Endothelial cell of umbilical vein (primary cell): ENCODE measurements at regions not wholly inside any gene's neighbourhood (a gene's known extent, or its start where the extent isn't known, plus 50 kb on each side); places are given as distances from the start of the nearest gene placed in this dataset.
"Not testable (repeated sequence)": the region's sequence is repeated elsewhere in the genome, so short reads cannot be mapped to it uniquely, and the experiment has no call there.

ENCODE experiments used
- BruUV-seq: library from RNA; stranded (reverse); fragments of 400-500 nt; replicated peaks from 2 replicates; lab custom pipeline; 2021; lab: Mats Ljungman, UMichigan
- CTCF ChIA-PET: fragments of 300-600, 350-600 bp; sonication (Branson Sonifier 250); formaldehyde crosslinking; loops from one replicate; lab custom pipeline; 2021; ENCODE audit warnings: antibody characterized with exemption, inconsistent platforms; lab: Charles Lee
- POLR2A ChIA-PET: fragments of 300-600, 350-600 bp; sonication (Branson Sonifier 250); formaldehyde crosslinking; loops from one replicate; lab custom pipeline; 2021; ENCODE audit warnings: antibody characterized with exemption, inconsistent platforms; lab: Charles Lee
- DNase-seq: peaks from one replicate; pipeline ENCODE4 v3.0.0-alpha.2; 2011; ENCODE audit warnings: low read depth, low spot score
- FAIRE-seq: peaks from 2 replicates; lab custom pipeline; 2011; peaks lifted over from hg19 to GRCh38; lab: Jason Lieb, UNC
- H2AFZ ChIP-seq: 2 replicates; pipeline ENCODE4 v1.6.0; 2012; ENCODE audit warnings: low read depth, low read length, control low read depth, inconsistent platforms
- H3K27ac ChIP-seq: 2 replicates; pipeline ENCODE4 v1.5.1; 2011; ENCODE audit warnings: low read depth, mild to moderate bottlenecking, control low read depth, low read length, moderate library complexity; ENCODE audit not compliant: insufficient read depth
- H3K27me3 ChIP-seq, 2 experiments: 2 replicates each; pipeline versions ENCODE4 v1.6.0 to v1.6.1; 2011; ENCODE audit warnings: low read length in 2 of 2, mixed read lengths in 1 of 2; ENCODE audit not compliant: control insufficient read depth in 2 of 2, insufficient read depth in 2 of 2
- H3K36me3 ChIP-seq, 2 experiments: 2 replicates in 1 of 2; 3 replicates in 1 of 2; pipeline ENCODE4 v1.5.1; 2011; ENCODE audit warnings: low read length in 2 of 2, mild to moderate bottlenecking in 1 of 2, moderate library complexity in 1 of 2; ENCODE audit not compliant: control insufficient read depth in 2 of 2, insufficient read depth in 2 of 2; ENCODE audit errors: extremely low read depth in 1 of 2
- H3K4me1 ChIP-seq: 3 replicates; pipeline ENCODE4 v1.5.1; 2011; ENCODE audit warnings: mild to moderate bottlenecking, low read length; ENCODE audit not compliant: control insufficient read depth, insufficient read depth; ENCODE audit errors: extremely low read depth
- H3K4me2 ChIP-seq: 2 replicates; pipeline ENCODE4 v1.6.1; 2011; ENCODE audit warnings: low read length, control low read depth, mixed read lengths; ENCODE audit not compliant: insufficient read depth
- H3K4me3 ChIP-seq, 3 experiments: fragments of 200-600 bp in 1 of 3; sonication (generic), shearing (Covaris generic) in 1 of 3; replicated peaks in 1 of 3; 2 replicates each; pipeline ENCODE4 v1.5.1; 2011 to 2016; ENCODE audit warnings: control low read depth in 3 of 3, low read length in 3 of 3, mild to moderate bottlenecking in 2 of 3, inconsistent platforms in 1 of 3, low read depth in 1 of 3, moderate library complexity in 1 of 3; ENCODE audit not compliant: insufficient read depth in 1 of 3
- H3K79me2 ChIP-seq: 2 replicates; pipeline ENCODE4 v1.6.0; 2012; ENCODE audit warnings: low read length, inconsistent platforms; ENCODE audit not compliant: control insufficient read depth, insufficient read depth
- H3K9ac ChIP-seq: replicated peaks from 2 replicates; pipeline ENCODE3; 2011; ENCODE audit warnings: low read length, control low read depth; ENCODE audit not compliant: insufficient read depth; ENCODE audit errors: extremely low read depth
- H3K9me1 ChIP-seq: replicated peaks from 3 replicates; pipeline ENCODE4 v1.6.0; 2011; ENCODE audit warnings: mild to moderate bottlenecking, low read length; ENCODE audit not compliant: control insufficient read depth, insufficient read depth; ENCODE audit errors: extremely low read depth
- H3K9me3 ChIP-seq: replicated peaks from 2 replicates; pipeline ENCODE4 v1.5.1; 2012; ENCODE audit warnings: low read length, inconsistent platforms; ENCODE audit not compliant: control insufficient read depth, insufficient read depth
- H4K20me1 ChIP-seq: replicated peaks from 2 replicates; pipeline ENCODE3; 2011; ENCODE audit warnings: mild to moderate bottlenecking, low read length; ENCODE audit not compliant: control insufficient read depth, insufficient read depth; ENCODE audit errors: extremely low read depth
- EZH2 ChIP-seq: IDR thresholded peaks from 2 replicates; pipeline ENCODE4 v1.6.1; 2012; ENCODE audit warnings: borderline replicate concordance, low read depth, mild to moderate bottlenecking, moderate library complexity, low read length, inconsistent platforms; ENCODE audit not compliant: severe bottlenecking
- dilution Hi-C: fragments of 300-500 bp; cut with MboI; formaldehyde crosslinking; loops from one replicate; pipeline ENCODE4 v1.15.0; 2019; ENCODE audit warnings: low sequenced_read_pairs; ENCODE audit not compliant: extremely low pct_ligation_motif_present
- intact Hi-C: fragments of 100-400 bp; cut with micrococcal nuclease; formaldehyde crosslinking; loops from one replicate; pipeline ENCODE4 v1.10.0; 2022
- TF ChIP-seq, protein P1 (sequence below), 2 donors: IDR thresholded peaks; 1 replicate in 1 of 2; 2 replicates in 1 of 2; pipeline ENCODE4 v1.5.1; 2011; ENCODE audit warnings: low read length in 2 of 2, mild to moderate bottlenecking in 2 of 2, moderate library complexity in 2 of 2, control low read depth in 1 of 2, inconsistent platforms in 1 of 2, low read depth in 1 of 2; ENCODE audit not compliant: insufficient read depth in 1 of 2; ENCODE audit errors: extremely low read depth in 1 of 2

DNA sequence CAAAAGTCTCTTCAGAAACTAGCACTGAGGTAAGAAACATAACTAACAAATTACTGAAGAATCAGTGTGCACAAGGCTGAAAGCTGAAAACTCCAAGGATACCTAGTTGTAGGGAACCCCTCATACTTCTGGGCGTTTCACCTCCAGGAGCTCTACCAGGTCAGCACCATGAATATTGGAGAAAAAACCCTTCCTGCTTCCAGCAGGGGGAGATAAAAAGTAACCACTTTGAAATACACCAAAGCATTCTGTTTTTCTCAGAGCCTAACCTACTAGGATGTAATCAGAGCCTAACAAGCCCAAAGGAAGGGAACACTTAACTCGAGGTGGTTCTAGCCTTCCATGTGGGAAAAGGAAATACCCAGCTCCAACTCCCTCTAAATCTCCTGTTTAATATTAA, 175.8 kb upstream of the MME start:
- no peak overlapping the region for H3K27ac ChIP-seq
- CTCF ChIA-PET = interaction anchor here (0.7 to 7.7 kb wide), 18 partner anchors 12 to 798 kb away, joined by 3 to 115 read pairs (median 4); no protein-coding TSS in a partner anchor
- FAIRE-seq = no peak

DNA sequence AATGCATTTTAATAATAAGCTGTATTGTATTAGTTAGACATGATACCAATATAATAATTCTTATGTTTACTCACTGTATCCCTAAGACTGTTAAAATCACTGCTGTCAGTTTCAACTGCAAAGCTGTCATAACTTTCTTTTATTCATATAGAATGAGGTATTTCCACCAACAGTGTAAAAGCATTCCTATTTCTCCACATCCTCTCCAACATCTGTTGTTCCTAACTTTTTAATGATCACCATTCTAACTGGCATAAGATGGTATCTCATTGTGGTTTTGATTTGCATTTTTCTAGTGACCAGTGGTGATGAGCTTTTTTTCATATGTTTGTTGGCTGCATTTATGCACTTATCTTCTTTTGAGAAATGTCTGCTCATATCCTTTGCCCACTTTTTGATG, 177.6 kb upstream of the MME start:
- POLR2A ChIA-PET, H3K36me3 ChIP-seq, dilution Hi-C loops: not testable (repeated sequence)

More for the DNA sequence above, 175.8 kb upstream of the MME start:
- TF ChIP-seq, protein P1, sequence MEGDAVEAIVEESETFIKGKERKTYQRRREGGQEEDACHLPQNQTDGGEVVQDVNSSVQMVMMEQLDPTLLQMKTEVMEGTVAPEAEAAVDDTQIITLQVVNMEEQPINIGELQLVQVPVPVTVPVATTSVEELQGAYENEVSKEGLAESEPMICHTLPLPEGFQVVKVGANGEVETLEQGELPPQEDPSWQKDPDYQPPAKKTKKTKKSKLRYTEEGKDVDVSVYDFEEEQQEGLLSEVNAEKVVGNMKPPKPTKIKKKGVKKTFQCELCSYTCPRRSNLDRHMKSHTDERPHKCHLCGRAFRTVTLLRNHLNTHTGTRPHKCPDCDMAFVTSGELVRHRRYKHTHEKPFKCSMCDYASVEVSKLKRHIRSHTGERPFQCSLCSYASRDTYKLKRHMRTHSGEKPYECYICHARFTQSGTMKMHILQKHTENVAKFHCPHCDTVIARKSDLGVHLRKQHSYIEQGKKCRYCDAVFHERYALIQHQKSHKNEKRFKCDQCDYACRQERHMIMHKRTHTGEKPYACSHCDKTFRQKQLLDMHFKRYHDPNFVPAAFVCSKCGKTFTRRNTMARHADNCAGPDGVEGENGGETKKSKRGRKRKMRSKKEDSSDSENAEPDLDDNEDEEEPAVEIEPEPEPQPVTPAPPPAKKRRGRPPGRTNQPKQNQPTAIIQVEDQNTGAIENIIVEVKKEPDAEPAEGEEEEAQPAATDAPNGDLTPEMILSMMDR (IDR thresholded peaks at IDR 0.05; ENCODE audit: extremely low read depth in 1 of 2, insufficient read depth in 1 of 2, low read depth in 1 of 2, low read length in 2 of 2) = peak in 1 of 2 donors; percentile 34
- no peak for TF ChIP-seq EZH2
- Histone ChIP-seq H2AFZ (no peak overlapping the region), H3K9me3 (no peaks in the 10 kb centered on the region), H3K4me1 (no peaks in the 10 kb centered on the region), H3K4me2 (no peak overlapping the region), H3K27me3 (peaks cover 0 to 1% of the 10 kb centered on the region in 2 experiments), H3K4me3 (no peak overlapping the region), H4K20me1 (no peaks in the 10 kb centered on the region), H3K9ac (no peak overlapping the region), H3K9me1 (no peaks in the 10 kb centered on the region), H3K79me2 (no peaks in the 10 kb centered on the region), H3K36me3 (no peaks in the 10 kb centered on the region)
- POLR2A ChIA-PET = no interaction called here
- dilution Hi-C loops = no loop called here
- peak; percentile 34 for DNase-seq
- BruUV-seq = no TSS peak
- intact Hi-C loops = loop anchor here (1.0 kb wide), 1 partner anchor 419 kb away; no protein-coding TSS in a partner anchor

More for the DNA sequence above, 177.6 kb upstream of the MME start:
- H3K9me3 ChIP-seq, DNase-seq, H3K4me2 ChIP-seq, H4K20me1 ChIP-seq, H3K4me3 ChIP-seq, H3K4me1 ChIP-seq, H3K79me2 ChIP-seq, FAIRE-seq, intact Hi-C loops, H3K27me3 ChIP-seq, H3K9me1 ChIP-seq, H3K9ac ChIP-seq, H3K27ac ChIP-seq, H2AFZ ChIP-seq, BruUV-seq: not testable (repeated sequence)
- CTCF ChIA-PET = interaction anchor here (7.7 kb wide), 1 partner anchor 420 kb away, joined by 115 read pairs; no protein-coding TSS in a partner anchor
